Activated gamma-delta T cell (primary cell): ENCODE measurements at regions not wholly inside any gene's neighbourhood (a gene's known extent, or its start where the extent isn't known, plus 50 kb on each side); places are given as distances from the start of the nearest gene placed in this dataset.
"Not testable (repeated sequence)": the region's sequence is repeated elsewhere in the genome, so short reads cannot be mapped to it uniquely, and the experiment has no call there.

Experiments used
- DNase-seq: peaks from one replicate; lab custom pipeline; 2025; lab: John Stamatoyannopoulos, UW

DNA sequence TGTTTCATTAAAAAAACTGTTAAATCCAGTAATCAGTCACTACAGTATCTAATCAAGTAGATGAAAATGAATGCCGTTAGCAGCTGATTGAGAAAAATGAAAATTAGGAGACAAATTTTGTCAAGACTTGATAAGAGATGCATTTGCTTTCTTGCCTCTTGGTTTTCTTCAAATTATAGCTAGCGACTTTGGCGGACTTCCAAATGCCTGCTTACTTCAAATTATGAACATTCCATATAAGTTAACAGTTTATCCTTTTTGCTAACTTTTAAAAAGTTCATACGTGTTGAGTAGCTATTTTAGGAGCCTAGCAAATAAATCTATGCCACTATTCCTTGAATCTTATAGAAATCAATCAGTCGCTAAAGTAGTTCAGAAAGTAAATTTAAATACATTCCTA, 58.8 kb downstream of the PPP4R3C start:
- DNase-seq: no peak

DNA sequence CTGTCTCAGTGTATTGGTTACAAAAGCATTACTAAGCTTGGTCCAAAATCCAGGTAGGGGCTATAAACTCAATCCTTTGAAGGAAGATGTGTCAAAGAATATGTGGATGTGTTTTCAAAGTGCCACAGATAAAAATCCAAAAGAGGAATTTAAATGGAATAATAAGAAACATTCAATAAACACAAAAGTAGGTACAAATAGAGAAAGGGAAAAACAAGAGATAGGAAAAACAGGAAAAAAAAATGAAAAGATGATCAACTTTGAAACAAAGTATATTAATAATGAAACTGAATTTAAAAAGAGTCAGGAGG, 64.0 kb downstream of the PPP4R3C start:
- DNase-seq: no peak

DNA sequence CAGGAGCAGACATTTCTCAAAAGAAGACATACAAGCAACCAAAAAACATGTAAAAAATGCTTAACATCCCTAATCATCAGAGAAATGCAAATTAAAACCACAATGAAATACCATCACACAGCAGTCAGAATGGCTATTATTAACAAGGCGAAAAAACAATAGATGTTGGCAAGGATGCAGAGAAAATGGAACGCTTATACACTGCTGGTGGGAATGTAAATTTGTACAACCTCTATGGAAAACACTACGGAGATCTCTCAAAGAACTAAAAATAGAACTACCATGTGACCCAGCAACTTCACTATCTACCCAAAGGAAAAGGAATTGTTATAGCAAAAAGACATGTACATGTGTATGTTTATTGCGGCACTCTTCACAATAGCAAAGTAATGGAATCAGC, 71.5 kb downstream of the PPP4R3C start:
- DNase-seq: no peak

DNA sequence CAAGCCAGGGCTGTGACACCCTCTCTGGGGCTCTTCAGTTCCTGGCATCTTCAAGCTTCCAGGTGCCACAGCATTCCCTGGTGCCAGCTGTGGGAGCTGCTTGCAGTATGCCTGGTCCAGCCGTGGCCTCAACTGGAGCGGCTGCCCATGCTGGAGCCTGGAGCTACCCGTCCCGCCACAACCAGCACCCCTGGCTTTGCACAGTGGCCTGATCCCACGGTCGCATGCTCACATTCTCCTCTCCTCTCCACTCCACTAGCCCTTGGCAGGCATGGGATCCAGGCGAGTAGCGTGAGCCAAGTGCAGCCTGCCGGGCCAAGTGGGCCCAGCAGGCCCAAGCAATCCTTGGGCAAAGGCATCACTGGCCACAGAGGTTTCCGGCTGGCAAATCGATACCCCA, 81.7 kb downstream of the PPP4R3C start:
- no peak for DNase-seq

DNA sequence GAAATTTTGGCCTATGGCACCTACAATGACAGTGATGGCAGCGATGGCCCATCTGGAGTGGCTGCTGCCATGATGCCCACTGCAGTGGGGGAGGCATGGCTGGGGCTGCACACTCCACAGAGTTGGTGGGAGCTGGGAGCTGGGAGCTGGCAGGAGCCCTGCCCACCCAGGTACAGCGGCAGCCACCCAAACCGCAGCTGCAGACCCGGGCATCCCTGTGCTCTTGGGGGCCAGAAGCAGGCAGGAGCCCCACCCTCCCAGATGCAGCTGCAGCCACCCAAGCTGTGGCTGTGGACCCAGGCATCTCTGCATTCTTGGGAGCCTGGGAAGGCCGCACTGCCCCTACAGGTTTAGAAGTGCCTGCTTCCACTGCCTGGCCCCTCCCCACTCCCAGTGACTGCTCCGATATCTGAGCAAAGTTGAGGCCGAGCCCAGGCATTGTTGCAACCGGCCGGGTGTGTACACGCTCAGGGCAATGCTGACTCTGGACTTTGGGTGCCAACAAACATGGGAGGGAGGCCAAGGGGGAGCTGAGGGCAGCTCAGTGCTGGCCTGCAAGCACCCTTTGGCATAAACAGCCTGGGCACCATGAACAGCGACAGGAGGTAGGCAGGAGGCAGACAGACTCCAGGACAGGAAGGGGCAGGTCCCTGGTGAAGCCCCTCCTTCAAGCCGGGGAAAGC, 82.8 kb downstream of the PPP4R3C start:
- no peak for DNase-seq

DNA sequence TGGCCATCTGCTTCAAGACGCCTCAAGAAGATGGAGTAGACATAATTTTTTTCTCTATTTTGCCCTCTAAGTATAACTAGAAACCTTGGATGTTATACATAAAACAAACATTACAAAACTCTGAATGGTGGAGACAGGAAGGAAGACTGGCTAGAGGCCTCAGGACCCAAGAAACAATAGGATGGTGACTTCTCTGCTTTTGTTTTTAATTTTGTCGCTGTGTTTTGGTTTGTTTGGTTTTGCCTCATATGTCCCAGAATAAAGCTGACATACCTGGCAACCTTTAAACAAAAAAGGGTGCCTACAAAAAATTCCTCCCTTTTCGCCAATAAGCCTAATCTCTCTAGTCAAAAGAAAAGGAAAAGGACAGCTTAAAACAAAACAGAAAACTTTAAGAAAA, 109.1 kb downstream of the PPP4R3C start:
- no peak for DNase-seq

DNA sequence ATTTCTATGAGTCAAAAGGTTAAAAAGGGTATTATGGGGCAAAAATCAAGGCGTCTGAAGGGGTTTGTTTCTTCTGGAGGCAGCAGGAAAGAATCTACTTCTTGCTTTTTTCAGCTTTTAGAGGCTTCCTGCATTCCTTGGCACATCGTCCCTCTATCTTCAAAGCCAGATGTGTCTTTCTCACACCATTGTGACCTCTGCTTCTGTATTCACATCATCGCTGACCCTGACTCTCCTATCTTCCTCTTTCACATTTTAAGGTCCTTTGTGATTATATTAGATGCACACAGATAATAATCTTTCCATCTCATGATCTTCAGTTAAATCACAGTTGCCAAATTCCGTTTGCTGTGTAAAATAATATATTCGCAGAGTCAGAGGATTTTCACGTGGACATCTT, 112.7 kb downstream of the PPP4R3C start:
- no peak for DNase-seq

DNA sequence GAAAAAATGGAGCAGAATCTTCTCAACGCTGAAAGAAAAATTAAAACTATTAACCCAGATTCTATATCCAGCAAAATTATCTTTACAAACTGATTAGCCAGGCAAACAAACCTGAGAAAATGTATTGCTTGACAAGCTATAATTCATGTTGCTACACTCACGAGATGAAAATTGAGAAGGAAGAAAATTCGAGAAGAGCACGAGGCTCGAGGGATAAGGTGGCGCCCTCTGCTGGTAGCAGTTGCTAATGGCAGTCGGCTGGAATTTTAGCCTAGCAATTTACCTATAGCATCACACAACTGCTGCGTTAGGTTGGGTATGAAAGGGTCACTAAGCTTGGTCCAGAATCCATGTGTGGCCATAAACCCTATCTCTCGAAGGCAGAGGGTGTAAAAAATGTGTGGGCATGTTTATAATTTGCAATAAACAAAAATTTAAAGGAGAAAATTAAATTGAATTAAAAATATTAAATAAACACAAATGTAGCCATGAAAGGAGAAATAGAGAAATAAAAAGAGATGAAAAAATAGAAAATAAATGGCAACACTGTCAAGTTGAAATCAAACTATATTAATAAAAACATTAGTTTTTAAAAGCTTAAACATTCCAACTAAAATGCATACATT, 126.6 kb downstream of the PPP4R3C start:
- no peak for DNase-seq

DNA sequence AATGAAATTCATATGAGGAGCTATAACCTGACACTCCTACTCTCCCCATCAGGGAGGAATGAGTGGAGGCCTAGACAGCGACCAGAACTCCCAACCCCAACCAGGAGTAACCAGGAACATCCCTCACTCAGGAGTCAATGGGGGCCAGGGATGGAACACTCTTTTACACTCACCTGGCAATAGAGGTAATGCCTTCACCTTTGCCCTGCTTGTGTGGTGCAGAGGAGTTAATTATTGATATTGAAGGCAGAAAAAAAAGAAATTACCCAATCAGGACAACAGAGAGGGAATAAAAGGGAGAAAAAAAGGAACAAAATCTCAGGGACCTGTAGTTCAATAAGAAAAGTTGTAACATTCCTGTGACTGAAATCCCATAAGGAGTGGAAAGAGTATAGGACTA, 141.5 kb downstream of the PPP4R3C start:
- no peak for DNase-seq

DNA sequence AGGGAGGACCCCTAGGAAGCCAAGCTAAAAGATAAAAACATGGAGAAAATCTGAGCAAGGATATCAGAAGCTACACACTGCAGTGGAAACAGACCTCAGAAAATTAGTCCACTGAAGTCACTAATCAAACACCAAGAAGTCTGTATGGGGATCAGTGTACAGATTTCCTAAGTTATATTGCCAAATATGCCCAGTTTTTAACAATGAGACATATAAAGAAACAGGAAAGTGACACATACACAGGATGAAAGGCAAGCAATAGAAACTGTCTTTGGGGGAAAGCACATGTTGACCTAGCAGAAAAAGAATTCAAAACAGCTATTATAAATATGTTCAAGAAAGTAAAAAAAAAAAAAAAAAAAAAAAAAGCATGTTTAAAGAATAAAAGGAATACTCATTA, 153.7 kb downstream of the PPP4R3C start:
- DNase-seq: no peak

DNA sequence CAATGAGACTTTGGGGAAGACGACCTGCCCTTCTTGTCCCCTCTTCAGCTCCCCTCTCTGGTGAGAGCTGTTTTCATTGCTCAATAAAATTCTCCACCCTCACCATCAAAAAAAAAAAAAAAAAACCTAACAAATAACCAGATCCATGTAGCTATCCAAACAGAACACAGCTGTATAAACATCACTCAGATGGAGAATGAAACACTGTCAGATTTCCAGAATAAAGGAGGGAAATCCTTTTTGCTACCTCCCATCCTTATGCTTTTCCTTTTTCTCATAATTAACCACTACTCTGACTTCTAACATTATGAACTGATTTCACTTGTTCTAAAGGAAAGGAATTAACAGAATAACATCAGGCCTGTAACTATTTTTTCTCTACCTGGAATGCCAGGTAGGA, 155.6 kb downstream of the PPP4R3C start:
- DNase-seq: no peak

DNA sequence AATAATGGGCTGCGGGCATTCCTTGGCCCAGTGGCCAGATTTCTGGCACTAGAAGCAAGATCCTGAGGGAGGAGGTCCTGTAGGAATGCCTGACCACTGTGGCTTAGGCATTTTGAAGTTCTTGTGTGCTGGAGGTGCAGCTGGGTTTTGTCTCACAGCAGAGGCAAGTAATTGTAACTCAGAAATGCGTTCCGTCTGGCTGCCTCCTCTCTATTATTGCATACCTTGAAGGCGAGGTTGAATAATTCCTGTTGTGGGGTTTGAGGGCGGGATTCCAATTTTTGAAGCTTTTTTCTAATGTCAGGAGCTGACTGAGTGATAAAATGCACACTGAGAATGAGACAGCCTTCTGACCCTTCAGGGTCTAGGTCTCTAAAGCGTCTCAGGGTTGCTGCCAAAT, 170.6 kb downstream of the PPP4R3C start:
- DNase-seq: not testable (repeated sequence)

DNA sequence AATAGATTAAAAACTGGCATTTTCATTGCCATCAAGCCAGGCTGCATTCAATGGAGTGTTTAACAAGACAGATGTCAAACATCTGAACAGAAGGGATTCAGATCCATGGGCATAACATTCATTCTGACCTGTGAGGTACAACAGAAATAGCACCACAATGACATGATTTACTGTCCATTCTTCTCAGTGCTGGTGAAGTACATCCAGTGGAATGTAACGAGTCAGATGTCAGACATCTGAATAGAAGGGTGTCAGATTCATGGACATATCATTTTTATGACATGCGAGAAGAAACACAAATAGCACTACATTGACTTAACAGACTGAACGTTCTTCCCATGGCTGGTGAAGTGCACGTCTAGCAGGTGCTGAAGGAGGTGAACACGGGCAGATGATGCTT, 186.4 kb downstream of the PPP4R3C start:
- no peak for DNase-seq

DNA sequence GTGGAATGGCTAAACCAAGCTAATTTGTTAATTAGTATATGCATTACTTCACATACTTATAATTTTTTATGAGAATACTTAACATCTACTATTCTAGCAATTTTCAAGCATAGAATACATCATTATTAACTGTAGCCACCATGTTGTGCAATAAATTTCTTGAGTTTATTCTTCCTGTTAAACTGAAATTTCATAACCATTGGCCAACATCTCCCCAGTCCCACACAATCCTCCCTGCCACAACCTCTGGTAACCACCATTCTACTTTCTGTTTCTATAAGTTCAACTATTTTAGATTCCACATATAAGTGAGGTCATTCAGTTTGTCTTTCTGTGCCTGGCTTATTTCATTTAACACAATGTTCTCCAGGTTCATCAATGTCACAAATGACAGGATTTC, 208.5 kb downstream of the PPP4R3C start:
- no peak for DNase-seq

DNA sequence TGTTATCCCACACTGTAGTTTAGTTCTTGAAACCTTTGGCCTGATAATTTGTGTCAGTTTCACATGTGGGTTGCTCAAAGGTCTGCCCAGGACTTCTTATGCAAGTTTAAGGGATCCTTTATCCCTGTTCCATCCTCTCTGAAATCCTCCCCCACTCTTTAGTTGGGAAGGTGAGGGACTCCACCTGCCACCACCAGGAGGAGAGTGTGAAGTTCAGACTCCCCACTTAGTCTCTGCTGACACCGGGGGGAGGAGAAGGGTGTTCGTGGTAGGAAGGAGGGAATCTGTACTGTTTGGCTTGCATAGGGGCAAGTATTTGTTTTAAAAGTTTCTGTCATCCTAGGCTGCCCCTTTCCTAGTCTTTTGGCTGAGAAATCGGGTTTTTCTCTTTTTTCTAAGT, 211.8 kb downstream of the PPP4R3C start:
- no peak for DNase-seq

DNA sequence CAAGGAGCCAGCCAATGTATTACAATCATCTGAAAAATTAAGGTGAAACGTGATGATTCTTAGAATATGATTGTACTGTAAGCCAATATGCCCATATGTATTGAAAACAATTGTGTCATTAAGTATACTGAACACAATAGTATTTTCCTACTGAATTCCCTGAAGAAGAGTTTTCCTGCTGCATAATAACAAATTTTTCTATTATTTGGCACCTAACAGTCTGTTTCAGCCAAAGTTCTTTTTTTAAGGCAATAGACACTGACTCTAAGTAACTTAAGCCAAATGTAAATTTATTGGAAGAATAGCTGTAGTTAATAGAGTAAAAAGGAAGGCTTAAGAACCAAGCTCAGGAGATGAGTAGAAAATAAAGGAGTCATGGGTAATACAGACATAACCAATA, 220.6 kb downstream of the PPP4R3C start:
- no peak for DNase-seq

DNA sequence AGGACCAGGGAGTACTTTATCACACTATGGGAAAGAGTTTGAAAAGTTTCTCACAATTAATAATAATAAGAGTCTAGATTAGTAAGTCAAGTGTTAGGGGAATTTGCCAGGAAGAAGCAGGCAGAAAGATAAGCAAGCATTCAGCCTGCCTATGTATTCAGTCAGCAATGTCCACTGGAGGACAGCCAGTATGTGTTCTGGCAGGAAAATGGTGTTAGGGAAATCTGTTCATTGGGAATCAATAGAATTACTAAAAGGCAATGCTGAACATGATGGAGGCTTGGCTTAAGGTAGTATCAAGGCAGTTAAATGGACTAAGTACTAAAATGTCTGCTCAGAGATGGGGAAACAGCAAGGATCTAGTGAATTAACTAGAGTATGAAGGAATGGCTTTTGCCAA, 221.2 kb downstream of the PPP4R3C start:
- no peak for DNase-seq

DNA sequence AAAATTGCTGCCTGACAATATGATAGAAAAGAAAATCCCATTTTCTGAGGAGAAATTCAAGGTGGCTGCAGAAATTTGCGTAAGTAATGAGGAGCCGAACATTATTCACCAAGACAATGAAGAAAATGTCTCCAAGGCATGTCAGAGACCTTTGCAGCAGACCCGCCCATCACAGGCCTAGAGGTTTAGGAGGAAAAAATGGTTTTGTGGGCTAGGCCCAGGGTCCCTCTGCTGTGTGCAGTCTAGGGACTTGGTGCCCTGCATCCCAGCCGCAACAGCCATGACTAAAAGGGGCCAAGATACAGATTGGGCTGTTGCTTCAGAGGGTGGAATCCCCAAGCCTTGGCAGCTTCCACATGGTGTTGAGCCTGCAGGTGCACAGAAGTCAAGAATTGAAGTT, 223.1 kb downstream of the PPP4R3C start:
- not testable (repeated sequence) for DNase-seq

DNA sequence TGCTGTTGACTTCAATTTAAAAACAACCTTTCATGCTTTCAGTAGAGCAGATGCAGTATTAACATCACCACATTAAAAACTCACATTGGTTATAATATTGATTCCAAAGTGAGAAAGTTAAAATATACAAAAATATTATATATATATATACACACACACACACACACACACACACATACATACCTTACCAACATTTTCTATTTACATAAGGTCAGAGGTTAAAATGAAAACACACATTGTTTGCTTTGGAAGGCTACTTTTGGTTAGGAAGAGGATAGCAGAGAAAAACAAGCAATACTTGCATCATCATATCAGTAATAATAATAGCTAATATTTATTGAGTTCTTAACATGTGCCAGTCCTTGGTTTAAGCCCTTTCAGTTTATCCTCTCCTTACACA, 226.5 kb downstream of the PPP4R3C start:
- no peak for DNase-seq

DNA sequence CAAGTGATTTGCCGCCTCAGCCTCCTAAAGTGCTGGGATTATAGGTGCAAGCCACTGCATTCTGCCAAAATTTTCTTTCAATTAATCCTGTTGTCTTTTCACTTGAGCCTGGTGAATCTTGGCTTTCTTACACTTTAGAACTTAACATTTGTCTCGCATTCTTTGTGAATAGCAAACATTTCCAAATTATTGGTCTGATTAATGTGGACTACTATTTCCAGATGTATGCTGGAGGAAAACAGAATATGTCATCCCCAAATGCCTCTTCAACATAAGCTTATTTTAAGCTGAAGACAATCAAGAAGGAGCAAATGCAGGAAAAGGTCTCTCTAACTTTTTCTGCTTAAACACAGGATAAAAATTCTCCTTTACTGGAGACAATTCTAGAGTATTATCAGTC, 233.4 kb downstream of the PPP4R3C start:
- no peak for DNase-seq

DNA sequence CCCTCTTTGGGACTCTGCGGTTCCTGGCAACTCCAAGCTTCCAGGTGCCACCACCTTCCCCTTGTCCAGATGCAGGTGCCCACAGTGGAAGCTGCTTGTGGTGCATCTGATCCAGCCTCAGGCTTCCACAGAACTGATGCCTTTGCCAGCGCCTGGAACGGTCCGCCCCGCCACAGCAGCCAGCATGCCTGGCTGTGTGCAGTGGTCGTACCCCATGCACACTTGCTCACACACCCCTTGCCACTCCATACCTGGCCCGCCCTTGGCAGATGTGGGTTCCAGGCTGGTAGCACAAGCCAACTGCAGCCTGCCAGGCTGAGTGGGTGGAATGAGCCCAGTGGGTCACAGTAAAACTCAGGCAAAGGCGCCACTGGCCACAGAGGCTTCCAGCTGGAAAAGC, 240.5 kb downstream of the PPP4R3C start:
- no peak for DNase-seq

DNA sequence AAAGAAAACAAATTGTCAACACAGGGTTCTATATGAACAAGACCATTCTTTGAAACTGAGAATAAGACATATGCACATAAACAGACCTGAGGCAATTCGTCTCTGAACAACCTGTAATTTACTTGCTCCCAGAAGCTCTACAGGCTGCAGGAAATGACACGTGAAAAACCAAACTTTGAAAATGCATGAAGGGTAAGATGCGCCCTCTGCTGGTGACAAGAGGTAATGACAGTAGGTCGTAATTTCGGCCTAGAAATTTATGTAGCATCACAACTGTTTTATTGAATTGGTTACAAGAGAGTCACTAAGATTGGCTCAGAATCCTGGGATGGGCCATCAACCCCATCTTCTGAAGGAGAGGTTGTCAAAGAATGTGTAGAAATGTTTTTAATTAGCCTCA, 276.5 kb downstream of the PPP4R3C start:
- no peak for DNase-seq

DNA sequence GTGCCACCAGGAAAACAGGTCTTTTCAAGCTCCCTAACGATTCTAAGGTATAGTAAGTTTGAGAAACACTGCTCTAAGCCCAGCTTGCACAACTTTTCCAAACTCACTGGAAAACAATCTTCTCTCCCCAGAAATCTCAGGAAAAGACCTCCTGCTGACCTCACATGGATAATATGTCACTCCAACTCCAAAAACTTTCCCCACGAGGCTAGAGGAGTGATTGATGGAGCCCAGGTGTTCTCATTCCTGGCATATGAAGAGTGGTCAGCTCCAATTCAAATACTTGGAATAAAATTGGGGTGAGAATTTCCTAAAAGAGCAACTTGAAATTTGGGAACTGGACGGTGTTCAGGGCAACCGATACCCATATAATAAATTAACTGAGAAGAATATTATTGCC, 299.9 kb downstream of the PPP4R3C start:
- no peak for DNase-seq

DNA sequence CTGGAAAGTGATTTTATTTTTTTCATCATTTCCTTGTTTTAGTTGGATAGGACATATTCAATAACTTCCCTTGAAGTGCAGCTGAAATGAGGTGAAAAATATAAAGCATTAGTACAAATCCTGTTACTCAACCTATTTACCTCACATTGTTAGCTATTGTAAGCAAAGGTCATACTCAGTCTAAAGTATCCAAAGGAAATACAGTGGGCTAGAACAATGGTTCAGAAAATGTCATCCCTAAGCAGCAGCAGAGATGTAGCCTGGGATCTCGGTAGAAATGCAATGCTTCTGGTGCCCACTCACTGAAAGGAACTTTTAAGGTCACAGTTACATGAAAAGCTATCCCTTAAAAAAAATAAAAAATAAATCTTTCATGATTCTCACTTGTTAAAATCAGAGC, 300.6 kb downstream of the PPP4R3C start:
- DNase-seq: no peak
